Upper lobe of right lung (tissue), 1 donor: ENCODE measurements at regions not wholly inside any gene's neighbourhood (a gene's known extent, or its start where the extent isn't known, plus 50 kb on each side); places are given as distances from the start of the nearest gene placed in this dataset.

ENCODE experiments used
- ATAC-seq: fragments of 200-7000 bp; cut with Tn5 transposase; one replicate; pipeline ENCODE4 v1.9.1; 2020; ENCODE audit warnings: mild to moderate bottlenecking, moderate library complexity
- DNase-seq: peaks from one replicate; pipeline ENCODE4 v3.0.0-alpha.2; 2020
- H3K27ac ChIP-seq: fragments of 200-600 bp; one replicate; pipeline ENCODE4 v1.8.0; 2022
- H3K27me3 ChIP-seq: fragments of 200-600 bp; one replicate; pipeline ENCODE4 v1.8.0; 2022; ENCODE audit warnings: mild to moderate bottlenecking
- H3K36me3 ChIP-seq: fragments of 200-600 bp; one replicate; pipeline ENCODE4 v1.8.0; 2022
- H3K4me1 ChIP-seq: fragments of 200-600 bp; one replicate; pipeline ENCODE4 v1.8.0; 2022
- H3K4me3 ChIP-seq: fragments of 200-600 bp; one replicate; pipeline ENCODE4 v1.8.0; 2022; ENCODE audit warnings: mild to moderate bottlenecking
- H3K9me3 ChIP-seq: fragments of 200-600 bp; one replicate; pipeline ENCODE4 v1.8.0; 2022
- intact Hi-C: fragments of 100-400 bp; cut with DNase I; formaldehyde crosslinking; loops from one replicate; pipeline ENCODE4 v1.11.0; 2022
- TF ChIP-seq, protein P1 (sequence below): fragments of 200-600 bp; IDR thresholded peaks from one replicate; pipeline ENCODE4 v1.8.0; 2022; ENCODE audit warnings: antibody characterized with exemption
- donor health status: DM: no; HTN: yes; CAD: no; lungs with severe emphysema.

DNA sequence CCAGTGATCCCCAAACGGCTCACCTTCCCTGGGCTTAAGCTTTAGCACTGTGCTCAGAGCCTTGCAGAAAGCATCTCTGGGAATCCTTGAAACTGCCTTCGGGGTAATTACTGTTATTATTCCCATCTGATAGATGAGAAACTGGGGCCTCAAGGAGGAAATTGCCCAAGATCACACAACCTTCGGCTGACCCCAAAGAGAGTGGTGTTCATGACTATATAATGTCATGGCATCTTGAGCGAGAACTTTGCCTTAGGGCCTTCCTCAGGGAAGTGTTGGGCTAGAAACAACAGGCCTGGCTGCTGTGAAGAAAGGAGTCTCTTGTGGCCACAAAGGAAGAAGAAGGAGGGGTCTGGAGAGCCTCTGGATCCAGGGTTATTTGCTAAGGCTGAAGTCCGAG, 388.7 kb upstream of the CFAP20DC start:
- no peaks in the 10 kb centered on the region for H3K27me3 ChIP-seq
- no peak overlapping the region for H3K27ac ChIP-seq
- DNase-seq (no peak), ATAC-seq (no peak)
- no peaks in the 10 kb centered on the region for H3K9me3 ChIP-seq
- H3K4me1 ChIP-seq = no peaks in the 10 kb centered on the region
- TF ChIP-seq, protein P1, sequence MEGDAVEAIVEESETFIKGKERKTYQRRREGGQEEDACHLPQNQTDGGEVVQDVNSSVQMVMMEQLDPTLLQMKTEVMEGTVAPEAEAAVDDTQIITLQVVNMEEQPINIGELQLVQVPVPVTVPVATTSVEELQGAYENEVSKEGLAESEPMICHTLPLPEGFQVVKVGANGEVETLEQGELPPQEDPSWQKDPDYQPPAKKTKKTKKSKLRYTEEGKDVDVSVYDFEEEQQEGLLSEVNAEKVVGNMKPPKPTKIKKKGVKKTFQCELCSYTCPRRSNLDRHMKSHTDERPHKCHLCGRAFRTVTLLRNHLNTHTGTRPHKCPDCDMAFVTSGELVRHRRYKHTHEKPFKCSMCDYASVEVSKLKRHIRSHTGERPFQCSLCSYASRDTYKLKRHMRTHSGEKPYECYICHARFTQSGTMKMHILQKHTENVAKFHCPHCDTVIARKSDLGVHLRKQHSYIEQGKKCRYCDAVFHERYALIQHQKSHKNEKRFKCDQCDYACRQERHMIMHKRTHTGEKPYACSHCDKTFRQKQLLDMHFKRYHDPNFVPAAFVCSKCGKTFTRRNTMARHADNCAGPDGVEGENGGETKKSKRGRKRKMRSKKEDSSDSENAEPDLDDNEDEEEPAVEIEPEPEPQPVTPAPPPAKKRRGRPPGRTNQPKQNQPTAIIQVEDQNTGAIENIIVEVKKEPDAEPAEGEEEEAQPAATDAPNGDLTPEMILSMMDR = no peak
- intact Hi-C loops = no loop called here
- no peak overlapping the region for H3K4me3 ChIP-seq
- no peaks in the 10 kb centered on the region for H3K36me3 ChIP-seq

DNA sequence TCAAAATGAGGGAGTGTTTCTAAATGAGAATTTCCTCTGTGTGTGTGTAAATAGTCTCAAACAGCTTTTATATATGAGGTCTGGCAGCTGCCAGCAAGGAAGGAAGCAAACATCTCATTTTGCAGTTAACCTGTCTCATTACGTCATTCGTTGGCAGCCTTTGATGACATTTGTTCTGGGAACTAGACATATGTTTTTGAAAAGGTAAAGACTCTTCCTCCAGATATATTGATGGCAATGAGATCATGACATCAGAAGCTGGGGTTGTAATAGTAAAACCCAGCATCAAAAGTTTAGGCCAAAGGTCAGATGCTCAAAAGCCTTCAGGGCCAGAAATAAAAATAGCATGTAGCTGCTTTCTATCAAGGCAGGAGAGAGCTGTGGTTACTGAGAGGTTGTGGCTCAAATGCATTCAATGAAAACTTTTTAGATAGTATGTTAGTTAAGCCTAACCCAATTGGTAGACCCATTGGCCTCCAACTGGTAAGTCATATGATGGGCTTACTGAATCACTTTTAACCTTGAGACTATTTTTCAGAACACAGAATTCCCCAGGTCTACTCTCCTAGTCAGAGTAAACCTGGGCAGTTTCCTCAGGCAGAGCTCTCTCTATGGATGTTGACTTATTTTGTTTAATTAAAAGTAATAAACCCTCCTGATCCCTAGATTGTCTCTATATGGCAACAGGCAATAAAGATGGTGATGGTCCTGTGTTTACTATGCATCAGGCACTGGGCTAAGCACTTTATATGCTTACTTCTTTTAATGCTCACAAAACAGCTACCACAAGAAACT, 386.5 kb upstream of the CFAP20DC start:
- intact Hi-C loops = no loop called here
- TF ChIP-seq, protein P1 = no peak
- no peaks in the 10 kb centered on the region for H3K27me3 ChIP-seq
- ATAC-seq = no peak
- H3K4me3 ChIP-seq = no peak overlapping the region
- no peaks in the 10 kb centered on the region for H3K36me3 ChIP-seq
- no peak for DNase-seq
- no peak overlapping the region for H3K27ac ChIP-seq
- H3K4me1 ChIP-seq = no peaks in the 10 kb centered on the region
- no peaks in the 10 kb centered on the region for H3K9me3 ChIP-seq

DNA sequence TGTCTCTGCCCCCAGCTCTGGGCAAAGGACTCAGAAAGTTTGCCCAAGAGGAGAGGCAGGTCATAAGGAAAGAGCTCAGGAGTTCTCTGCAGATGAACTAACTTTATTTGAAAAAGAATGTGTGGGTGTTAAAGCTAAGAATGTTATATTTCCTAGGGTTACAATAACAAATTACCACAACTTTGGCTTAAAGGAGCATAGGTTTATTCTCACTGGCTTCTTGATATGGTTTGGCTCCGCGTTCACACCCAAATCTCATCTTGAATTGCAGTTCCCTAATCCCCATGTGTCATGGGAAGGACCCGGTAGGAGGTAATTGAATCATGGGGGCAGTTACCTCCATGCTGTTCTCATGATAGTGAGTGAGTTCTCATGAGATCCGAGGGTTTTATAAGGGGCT, 383.7 kb upstream of the CFAP20DC start:
- no peaks in the 10 kb centered on the region for H3K9me3 ChIP-seq
- H3K4me1 ChIP-seq = no peaks in the 10 kb centered on the region
- ATAC-seq (no peak), DNase-seq (no peak)
- H3K27ac ChIP-seq = no peak overlapping the region
- intact Hi-C loops = no loop called here
- H3K36me3 ChIP-seq = no peaks in the 10 kb centered on the region
- TF ChIP-seq, protein P1 = no peak
- H3K27me3 ChIP-seq = no peaks in the 10 kb centered on the region
- H3K4me3 ChIP-seq = no peak overlapping the region

DNA sequence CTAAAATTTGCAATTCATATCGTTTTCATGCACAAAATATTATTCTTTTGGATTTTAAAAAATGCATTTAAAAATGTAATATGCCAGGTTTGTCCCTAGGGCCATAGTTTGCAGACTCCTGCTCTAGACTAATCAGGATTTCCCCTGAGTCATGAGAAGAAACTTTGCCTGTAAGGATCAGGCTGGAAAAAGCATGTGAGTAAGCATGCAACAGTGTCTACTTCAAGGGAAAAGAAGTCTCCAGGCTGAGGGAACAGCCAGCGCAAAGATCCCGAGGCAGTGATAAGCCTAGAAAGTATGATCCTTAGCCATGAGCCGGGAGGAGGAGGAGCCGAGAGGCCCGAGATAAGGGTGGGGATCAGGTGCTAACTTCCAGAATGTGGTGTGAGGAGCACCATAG, 382.8 kb upstream of the CFAP20DC start:
- DNase-seq = no peak
- H3K4me1 ChIP-seq = no peaks in the 10 kb centered on the region
- intact Hi-C loops = no loop called here
- no peaks in the 10 kb centered on the region for H3K27me3 ChIP-seq
- H3K4me3 ChIP-seq = no peak overlapping the region
- ATAC-seq = no peak
- no peak overlapping the region for H3K27ac ChIP-seq
- TF ChIP-seq, protein P1 = no peak
- no peaks in the 10 kb centered on the region for H3K9me3 ChIP-seq
- H3K36me3 ChIP-seq = no peaks in the 10 kb centered on the region

DNA sequence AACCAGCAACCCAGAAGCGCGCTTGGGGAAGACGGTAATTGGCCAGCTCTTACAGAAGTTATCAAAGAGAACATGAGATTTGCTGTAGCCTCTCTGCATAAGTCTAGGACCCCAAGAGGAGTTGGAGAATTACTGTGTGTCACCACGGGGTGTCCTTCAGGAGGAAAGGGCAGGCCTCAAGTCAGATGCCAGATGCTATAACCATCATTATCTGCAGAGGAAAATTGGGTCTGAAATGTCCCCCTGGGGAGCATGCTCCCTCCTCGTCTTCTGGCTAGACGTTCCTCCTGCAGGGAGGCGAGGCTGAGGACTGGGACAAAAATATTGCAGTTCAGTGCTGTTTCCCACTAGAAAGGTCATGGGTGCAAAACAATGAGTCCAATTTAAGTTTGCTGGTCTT, 380.5 kb upstream of the CFAP20DC start:
- Histone ChIP-seq H3K9me3 (no peaks in the 10 kb centered on the region), H3K27ac (no peak overlapping the region), H3K27me3 (no peaks in the 10 kb centered on the region), H3K4me3 (no peak overlapping the region), H3K36me3 (no peaks in the 10 kb centered on the region), H3K4me1 (no peaks in the 10 kb centered on the region)
- TF ChIP-seq, protein P1 = no peak
- intact Hi-C loops = no loop called here
- ATAC-seq = no peak
- DNase-seq = no peak

DNA sequence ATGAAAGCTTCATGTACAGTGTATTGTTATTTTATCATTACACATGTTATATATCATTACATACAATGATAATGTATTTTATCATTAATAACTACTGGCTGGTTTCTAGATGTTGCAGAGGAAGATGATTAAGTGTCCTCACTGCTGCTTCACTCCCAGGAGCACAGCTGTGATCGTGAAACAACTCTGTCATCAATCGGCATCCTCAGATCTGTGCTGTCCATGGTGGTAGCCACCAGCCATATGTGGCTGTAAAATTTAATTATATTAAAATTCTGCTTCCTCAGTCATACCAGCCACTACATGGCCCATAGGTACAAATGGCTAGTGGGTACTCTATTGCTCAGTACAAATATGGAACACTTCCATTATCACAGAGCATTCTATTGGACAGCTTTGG, 379.4 kb upstream of the CFAP20DC start:
- Histone ChIP-seq H3K9me3 (no peaks in the 10 kb centered on the region), H3K4me3 (no peak overlapping the region), H3K27ac (no peak overlapping the region), H3K36me3 (no peaks in the 10 kb centered on the region), H3K27me3 (no peaks in the 10 kb centered on the region), H3K4me1 (no peaks in the 10 kb centered on the region)
- intact Hi-C loops = no loop called here
- TF ChIP-seq, protein P1 = no peak
- ATAC-seq (no peak), DNase-seq (no peak)
